Gastroesophageal sphincter (tissue), 3 donors: ENCODE measurements at regions not wholly inside any gene's neighbourhood (a gene's known extent, or its start where the extent isn't known, plus 50 kb on each side); places are given as distances from the start of the nearest gene placed in this dataset.

ENCODE experiments used
- CTCF ChIP-seq, 4 experiments: fragments of 200-600 bp in 2 of 4; fragments of 450-650 bp in 2 of 4; sonication (generic) in 1 of 4; IDR thresholded peaks; one replicate each; pipeline ENCODE4 v1.5.1; 2017 to 2019; ENCODE audit warnings: antibody characterized with exemption in 4 of 4, mild to moderate bottlenecking in 2 of 4, moderate library complexity in 2 of 4
- EP300 ChIP-seq: sonication (generic); formaldehyde crosslinking; IDR thresholded peaks from one replicate; pipeline ENCODE4 v1.6.1; 2017; ENCODE audit warnings: antibody characterized with exemption, mild to moderate bottlenecking
- POLR2A ChIP-seq, 2 donors: fragments of 450-650 bp; IDR thresholded peaks; one replicate each; pipeline ENCODE4 v1.6.1; 2017; ENCODE audit warnings: antibody characterized with exemption in 2 of 2, mild to moderate bottlenecking in 2 of 2, moderate library complexity in 1 of 2
- POLR2AphosphoS5 ChIP-seq: sonication (generic); formaldehyde crosslinking; IDR thresholded peaks from one replicate; pipeline ENCODE4 v1.6.1; 2017; ENCODE audit warnings: antibody characterized with exemption

GRCh38 chr22:47281126-47282106 lies 519.0 kb downstream of the TBC1D22A start:
- TF ChIP-seq CTCF (IDR thresholded peaks at IDR 0.05) (no peak), POLR2AphosphoS5 (no peak), POLR2A (IDR thresholded peaks at IDR 0.05) (no peak), EP300 (no peak)
